ENCODE measurements at regions not wholly inside any gene's neighbourhood (a gene's known extent, or its start where the extent isn't known, plus 50 kb on each side); places are given as distances from the start of the nearest gene placed in this dataset.

GRCh38 chr14:58712357-58712756 is 74.6 kb downstream of the DACT1 start:
- TF ChIP-seq CTCF (IDR thresholded peaks at IDR 0.05), result no peak
- no peak for TF ChIP-seq POLR2A (IDR thresholded peaks at IDR 0.05)
- TF ChIP-seq POLR2AphosphoS5 (IDR thresholded peaks at IDR 0.05), result no peak
- TF ChIP-seq EP300 (IDR thresholded peaks at IDR 0.05), result no peak
